Endothelial cell of umbilical vein (primary cell): ENCODE measurements at regions not wholly inside any gene's neighbourhood (a gene's known extent, or its start where the extent isn't known, plus 50 kb on each side); places are given as distances from the start of the nearest gene placed in this dataset.

ENCODE experiments used
- BruUV-seq: library from RNA; stranded (reverse); fragments of 400-500 nt; replicated peaks from 2 replicates; lab custom pipeline; 2021; lab: Mats Ljungman, UMichigan
- CTCF ChIA-PET: fragments of 300-600, 350-600 bp; sonication (Branson Sonifier 250); formaldehyde crosslinking; loops from one replicate; lab custom pipeline; 2021; ENCODE audit warnings: antibody characterized with exemption, inconsistent platforms; lab: Charles Lee
- POLR2A ChIA-PET: fragments of 300-600, 350-600 bp; sonication (Branson Sonifier 250); formaldehyde crosslinking; loops from one replicate; lab custom pipeline; 2021; ENCODE audit warnings: antibody characterized with exemption, inconsistent platforms; lab: Charles Lee
- DNase-seq: peaks from one replicate; pipeline ENCODE4 v3.0.0-alpha.2; 2011; ENCODE audit warnings: low read depth, low spot score
- FAIRE-seq: peaks from 2 replicates; lab custom pipeline; 2011; peaks lifted over from hg19 to GRCh38; lab: Jason Lieb, UNC
- H2AFZ ChIP-seq: 2 replicates; pipeline ENCODE4 v1.6.0; 2012; ENCODE audit warnings: low read depth, low read length, control low read depth, inconsistent platforms
- H3K27ac ChIP-seq: 2 replicates; pipeline ENCODE4 v1.5.1; 2011; ENCODE audit warnings: low read depth, mild to moderate bottlenecking, control low read depth, low read length, moderate library complexity; ENCODE audit not compliant: insufficient read depth
- H3K27me3 ChIP-seq, 2 experiments: 2 replicates each; pipeline versions ENCODE4 v1.6.0 to v1.6.1; 2011; ENCODE audit warnings: low read length in 2 of 2, mixed read lengths in 1 of 2; ENCODE audit not compliant: control insufficient read depth in 2 of 2, insufficient read depth in 2 of 2
- H3K36me3 ChIP-seq, 2 experiments: 2 replicates in 1 of 2; 3 replicates in 1 of 2; pipeline ENCODE4 v1.5.1; 2011; ENCODE audit warnings: low read length in 2 of 2, mild to moderate bottlenecking in 1 of 2, moderate library complexity in 1 of 2; ENCODE audit not compliant: control insufficient read depth in 2 of 2, insufficient read depth in 2 of 2; ENCODE audit errors: extremely low read depth in 1 of 2
- H3K4me1 ChIP-seq: 3 replicates; pipeline ENCODE4 v1.5.1; 2011; ENCODE audit warnings: mild to moderate bottlenecking, low read length; ENCODE audit not compliant: control insufficient read depth, insufficient read depth; ENCODE audit errors: extremely low read depth
- H3K4me2 ChIP-seq: 2 replicates; pipeline ENCODE4 v1.6.1; 2011; ENCODE audit warnings: low read length, control low read depth, mixed read lengths; ENCODE audit not compliant: insufficient read depth
- H3K4me3 ChIP-seq, 3 experiments: fragments of 200-600 bp in 1 of 3; sonication (generic), shearing (Covaris generic) in 1 of 3; replicated peaks in 1 of 3; 2 replicates each; pipeline ENCODE4 v1.5.1; 2011 to 2016; ENCODE audit warnings: control low read depth in 3 of 3, low read length in 3 of 3, mild to moderate bottlenecking in 2 of 3, inconsistent platforms in 1 of 3, low read depth in 1 of 3, moderate library complexity in 1 of 3; ENCODE audit not compliant: insufficient read depth in 1 of 3
- H3K79me2 ChIP-seq: 2 replicates; pipeline ENCODE4 v1.6.0; 2012; ENCODE audit warnings: low read length, inconsistent platforms; ENCODE audit not compliant: control insufficient read depth, insufficient read depth
- H3K9ac ChIP-seq: replicated peaks from 2 replicates; pipeline ENCODE3; 2011; ENCODE audit warnings: low read length, control low read depth; ENCODE audit not compliant: insufficient read depth; ENCODE audit errors: extremely low read depth
- H3K9me1 ChIP-seq: replicated peaks from 3 replicates; pipeline ENCODE4 v1.6.0; 2011; ENCODE audit warnings: mild to moderate bottlenecking, low read length; ENCODE audit not compliant: control insufficient read depth, insufficient read depth; ENCODE audit errors: extremely low read depth
- H3K9me3 ChIP-seq: replicated peaks from 2 replicates; pipeline ENCODE4 v1.5.1; 2012; ENCODE audit warnings: low read length, inconsistent platforms; ENCODE audit not compliant: control insufficient read depth, insufficient read depth
- H4K20me1 ChIP-seq: replicated peaks from 2 replicates; pipeline ENCODE3; 2011; ENCODE audit warnings: mild to moderate bottlenecking, low read length; ENCODE audit not compliant: control insufficient read depth, insufficient read depth; ENCODE audit errors: extremely low read depth
- EZH2 ChIP-seq: IDR thresholded peaks from 2 replicates; pipeline ENCODE4 v1.6.1; 2012; ENCODE audit warnings: borderline replicate concordance, low read depth, mild to moderate bottlenecking, moderate library complexity, low read length, inconsistent platforms; ENCODE audit not compliant: severe bottlenecking
- FOS ChIP-seq: IDR thresholded peaks from 2 replicates; pipeline ENCODE4 v1.6.1; 2011; ENCODE audit warnings: mild to moderate bottlenecking, low read length, moderate library complexity, borderline replicate concordance; ENCODE audit not compliant: insufficient read depth
- GATA2 ChIP-seq: IDR thresholded peaks from 2 replicates; pipeline ENCODE4 v1.7.0; 2011; ENCODE audit warnings: low read depth, mild to moderate bottlenecking, moderate library complexity, mixed read lengths, low read length; ENCODE audit not compliant: insufficient read length, insufficient read depth
- JUN ChIP-seq: IDR thresholded peaks from 2 replicates; pipeline ENCODE4 v1.6.1; 2011; ENCODE audit warnings: borderline replicate concordance, low read depth; ENCODE audit not compliant: insufficient read length, insufficient read depth
- MYC ChIP-seq: IDR thresholded peaks from one replicate; pipeline ENCODE4 v1.6.1; 2011; ENCODE audit warnings: mild to moderate bottlenecking, low read depth, low read length
- POLR2A ChIP-seq: IDR thresholded peaks from 2 replicates; pipeline ENCODE4 v1.6.1; 2012; ENCODE audit warnings: low read depth, mild to moderate bottlenecking, control low read depth, low read length
- POLR2AphosphoS5 ChIP-seq: IDR thresholded peaks from 2 replicates; pipeline ENCODE4 v1.6.1; 2012; ENCODE audit warnings: low read depth, mild to moderate bottlenecking, control low read depth, low read length, moderate library complexity; ENCODE audit not compliant: insufficient read depth
- dilution Hi-C: fragments of 300-500 bp; cut with MboI; formaldehyde crosslinking; loops from one replicate; pipeline ENCODE4 v1.15.0; 2019; ENCODE audit warnings: low sequenced_read_pairs; ENCODE audit not compliant: extremely low pct_ligation_motif_present
- intact Hi-C: fragments of 100-400 bp; cut with micrococcal nuclease; formaldehyde crosslinking; loops from one replicate; pipeline ENCODE4 v1.10.0; 2022
- TF ChIP-seq, protein P1 (sequence below): IDR thresholded peaks from 2 replicates; pipeline ENCODE4 v1.6.1; 2011; ENCODE audit not compliant: insufficient read depth, insufficient read length
- TF ChIP-seq, protein P2 (sequence below), 2 donors: IDR thresholded peaks; 1 replicate in 1 of 2; 2 replicates in 1 of 2; pipeline ENCODE4 v1.5.1; 2011; ENCODE audit warnings: low read length in 2 of 2, mild to moderate bottlenecking in 2 of 2, moderate library complexity in 2 of 2, control low read depth in 1 of 2, inconsistent platforms in 1 of 2, low read depth in 1 of 2; ENCODE audit not compliant: insufficient read depth in 1 of 2; ENCODE audit errors: extremely low read depth in 1 of 2

DNA sequence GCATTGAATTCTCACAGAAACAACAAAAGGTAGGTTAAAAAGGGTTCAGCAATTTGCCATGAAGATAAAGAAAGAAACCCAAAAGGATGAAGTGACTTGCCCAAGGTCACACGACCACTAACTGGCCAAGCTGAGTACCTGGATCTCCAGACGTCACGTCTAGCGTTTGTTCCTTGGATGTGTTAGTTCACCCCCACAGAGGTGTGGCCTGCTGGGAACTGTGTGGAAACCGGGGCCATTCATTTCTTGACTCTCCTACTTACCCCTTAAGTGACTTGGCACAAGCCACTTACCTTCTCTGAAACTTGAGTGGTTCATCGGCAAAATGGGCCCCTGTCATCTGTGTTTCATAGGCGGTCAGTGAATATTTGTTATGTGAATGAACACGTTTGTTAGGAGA, 244.3 kb upstream of the SLCO3A1 start:
- FAIRE-seq (no peak), DNase-seq (no peak)
- POLR2A ChIA-PET, result no interaction called here
- no TSS peak for BruUV-seq
- Histone ChIP-seq H3K9ac (no peak overlapping the region), H3K4me2 (no peak overlapping the region), H3K4me1 (no peaks in the 10 kb centered on the region), H2AFZ (no peak overlapping the region), H4K20me1 (no peaks in the 10 kb centered on the region), H3K36me3 (no peaks in the 10 kb centered on the region), H3K27me3 (no peaks in the 10 kb centered on the region), H3K79me2 (no peaks in the 10 kb centered on the region), H3K4me3 (no peak overlapping the region), H3K27ac (no peak overlapping the region), H3K9me3 (no peaks in the 10 kb centered on the region), H3K9me1 (no peaks in the 10 kb centered on the region)
- dilution Hi-C loops (no loop called here), intact Hi-C loops (no loop called here)
- CTCF ChIA-PET, result no interaction called here
- TF ChIP-seq POLR2A, result no peak
- TF ChIP-seq EZH2, result no peak
- TF ChIP-seq GATA2, result no peak
- no peak for TF ChIP-seq JUN
- TF ChIP-seq, protein P1, sequence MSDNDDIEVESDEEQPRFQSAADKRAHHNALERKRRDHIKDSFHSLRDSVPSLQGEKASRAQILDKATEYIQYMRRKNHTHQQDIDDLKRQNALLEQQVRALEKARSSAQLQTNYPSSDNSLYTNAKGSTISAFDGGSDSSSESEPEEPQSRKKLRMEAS, result no peak
- TF ChIP-seq, protein P2, sequence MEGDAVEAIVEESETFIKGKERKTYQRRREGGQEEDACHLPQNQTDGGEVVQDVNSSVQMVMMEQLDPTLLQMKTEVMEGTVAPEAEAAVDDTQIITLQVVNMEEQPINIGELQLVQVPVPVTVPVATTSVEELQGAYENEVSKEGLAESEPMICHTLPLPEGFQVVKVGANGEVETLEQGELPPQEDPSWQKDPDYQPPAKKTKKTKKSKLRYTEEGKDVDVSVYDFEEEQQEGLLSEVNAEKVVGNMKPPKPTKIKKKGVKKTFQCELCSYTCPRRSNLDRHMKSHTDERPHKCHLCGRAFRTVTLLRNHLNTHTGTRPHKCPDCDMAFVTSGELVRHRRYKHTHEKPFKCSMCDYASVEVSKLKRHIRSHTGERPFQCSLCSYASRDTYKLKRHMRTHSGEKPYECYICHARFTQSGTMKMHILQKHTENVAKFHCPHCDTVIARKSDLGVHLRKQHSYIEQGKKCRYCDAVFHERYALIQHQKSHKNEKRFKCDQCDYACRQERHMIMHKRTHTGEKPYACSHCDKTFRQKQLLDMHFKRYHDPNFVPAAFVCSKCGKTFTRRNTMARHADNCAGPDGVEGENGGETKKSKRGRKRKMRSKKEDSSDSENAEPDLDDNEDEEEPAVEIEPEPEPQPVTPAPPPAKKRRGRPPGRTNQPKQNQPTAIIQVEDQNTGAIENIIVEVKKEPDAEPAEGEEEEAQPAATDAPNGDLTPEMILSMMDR (IDR thresholded peaks at IDR 0.05; ENCODE audit: extremely low read depth in 1 of 2, insufficient read depth in 1 of 2, low read depth in 1 of 2, low read length in 2 of 2), result no peak
- TF ChIP-seq FOS, result no peak
- TF ChIP-seq MYC, result no peak
- TF ChIP-seq POLR2AphosphoS5, result no peak
